SH-SY5Y (cell line): ENCODE measurements at regions not wholly inside any gene's neighbourhood (a gene's known extent, or its start where the extent isn't known, plus 50 kb on each side); places are given as distances from the start of the nearest gene placed in this dataset.

ENCODE experiments used
- GATA2 ChIP-seq: IDR thresholded peaks from 2 replicates; pipeline ENCODE4 v1.6.1; 2011; ENCODE audit warnings: mild to moderate bottlenecking, low read depth, low read length
- GATA3 ChIP-seq: IDR thresholded peaks from 2 replicates; pipeline ENCODE4 v1.6.1; 2011; ENCODE audit warnings: low read depth, mild to moderate bottlenecking, low read length, moderate library complexity

DNA sequence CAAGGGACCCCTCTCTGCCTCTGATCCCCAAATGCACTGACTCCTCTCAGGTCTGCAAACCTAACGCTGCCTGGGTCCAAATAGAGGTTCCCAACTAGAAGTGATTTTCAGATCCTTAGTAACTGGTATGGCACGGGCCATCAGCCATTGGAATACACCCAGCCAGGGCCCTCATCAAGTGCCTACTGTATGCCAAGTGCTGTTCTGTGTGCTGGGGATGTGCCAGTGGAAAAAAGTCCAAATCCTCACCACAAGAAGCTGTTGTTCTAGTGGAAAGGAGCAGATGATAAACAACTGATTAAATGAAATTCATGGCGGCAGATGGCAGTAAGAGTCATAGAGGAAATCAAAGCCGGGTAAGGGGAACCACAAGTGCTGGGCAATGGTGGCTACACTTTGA, 57.2 kb upstream of the MED9 start:
- TF ChIP-seq GATA2 (no peak), GATA3 (no peak)
